ENCODE measurements at regions not wholly inside any gene's neighbourhood (a gene's known extent, or its start where the extent isn't known, plus 50 kb on each side); places are given as distances from the start of the nearest gene placed in this dataset.
A peak's percentile ranks its signal among the peaks of the same experiment; 100 is the strongest.

GRCh38 chr2:111679202-111679601 is 204.8 kb downstream of the ANAPC1 start:
- no peak for DNase-seq

GRCh38 chr2:111684611-111685010 is 199.4 kb downstream of the ANAPC1 start:
- DNase-seq, result no peak

DNA sequence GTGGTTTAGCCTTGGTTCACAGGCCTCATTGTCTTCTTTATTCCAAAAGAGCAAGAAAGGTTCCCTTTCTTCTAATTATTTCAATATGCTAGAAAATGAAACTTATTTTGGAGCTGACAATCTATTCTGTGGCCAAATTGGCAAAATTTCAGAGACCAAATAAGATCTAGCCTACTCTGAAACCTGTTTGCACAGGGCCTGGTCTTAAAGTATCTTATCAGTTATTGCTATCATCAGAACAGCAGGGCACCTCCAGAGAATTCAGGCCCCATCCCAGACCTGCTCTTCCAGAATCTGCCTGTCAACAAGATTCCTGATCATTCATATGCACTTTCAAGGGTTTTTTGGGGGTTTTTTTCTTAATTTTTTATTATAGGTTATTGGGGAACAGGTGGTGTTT is 198.7 kb downstream of the ANAPC1 start:
- DNase-seq, result no peak

DNA sequence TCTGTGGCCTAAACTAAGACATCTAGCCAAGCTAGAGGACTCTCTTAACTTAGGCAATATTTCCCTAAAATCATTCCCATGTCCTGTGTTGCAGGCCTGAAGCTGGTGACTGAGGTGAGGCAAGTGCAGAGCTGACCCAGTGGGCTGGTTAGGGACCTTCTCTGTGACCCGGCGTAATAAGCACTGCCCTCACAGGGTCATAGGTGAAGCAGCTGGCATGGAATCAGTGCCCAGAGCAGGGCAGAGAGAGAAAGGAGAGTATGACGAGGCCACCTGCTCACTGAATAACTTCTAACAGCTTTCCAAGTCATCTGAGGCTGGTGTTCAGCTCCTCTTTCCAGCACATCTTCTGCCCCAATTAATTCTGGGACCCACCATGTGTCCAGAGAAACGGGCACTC is 197.0 kb downstream of the ANAPC1 start:
- no peak for DNase-seq

DNA sequence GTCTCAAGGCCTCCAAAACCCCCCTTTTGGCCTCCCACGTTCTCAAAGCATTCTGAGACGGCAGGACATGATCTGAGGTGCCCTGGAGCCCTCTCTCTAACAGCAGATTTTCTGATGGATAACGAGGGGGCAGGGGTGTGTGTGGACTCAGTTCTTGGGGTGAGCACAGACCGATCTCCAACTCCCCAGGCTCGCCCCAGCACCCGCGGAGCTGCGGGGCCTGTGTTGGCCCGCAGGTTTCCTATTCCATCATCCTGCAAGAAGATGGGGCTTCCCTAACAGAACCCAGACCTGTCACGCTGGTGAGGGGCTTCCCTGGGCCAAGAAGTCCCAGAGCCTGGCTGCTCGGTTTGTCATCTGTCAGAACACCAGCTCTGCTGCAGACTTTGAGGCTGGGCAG is 196.1 kb downstream of the ANAPC1 start:
- DNase-seq, result no peak

GRCh38 chr2:111688482-111688881 is 195.5 kb downstream of the ANAPC1 start:
- DNase-seq, result no peak

DNA sequence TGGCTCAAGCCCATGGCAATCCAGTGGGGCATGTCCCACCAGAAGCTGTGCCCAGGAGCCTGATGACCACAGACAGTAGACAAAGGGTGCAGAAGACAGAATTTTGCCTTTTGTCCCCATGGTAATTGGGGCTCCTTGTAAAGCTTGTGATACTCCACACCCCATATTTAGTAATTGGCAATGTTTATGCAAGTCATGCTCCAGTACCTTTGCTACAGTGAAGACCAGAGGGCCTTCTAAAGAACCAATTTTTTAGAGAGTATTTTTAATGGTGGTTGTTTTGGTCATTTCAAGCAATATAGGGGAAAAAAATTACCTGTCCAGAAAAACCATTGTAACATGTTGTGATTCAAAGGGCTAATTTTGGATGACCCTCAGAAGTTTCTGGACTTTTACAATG is 194.8 kb downstream of the ANAPC1 start:
- no peak for DNase-seq

DNA sequence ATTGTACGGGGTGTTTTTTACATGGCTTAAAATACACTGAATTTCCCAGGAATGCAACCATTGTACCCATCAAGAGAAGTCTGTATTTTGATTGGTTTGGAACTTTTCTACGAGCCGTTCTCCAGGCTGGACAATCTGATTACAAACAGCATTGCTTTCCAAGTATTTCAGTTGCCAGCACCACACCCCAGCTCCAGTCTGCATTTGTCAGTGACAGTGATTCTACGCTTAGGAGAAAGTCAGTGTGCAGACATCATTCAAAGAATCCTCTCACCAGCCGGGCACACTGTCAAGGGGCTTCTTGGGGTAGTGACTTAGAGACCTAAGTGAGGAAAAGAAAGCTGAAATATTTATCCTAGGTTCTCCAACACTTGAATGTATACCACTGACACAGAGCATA is 194.1 kb downstream of the ANAPC1 start:
- no peak for DNase-seq

GRCh38 chr2:111691164-111691875 is 192.7 kb downstream of the ANAPC1 start:
- no peak for DNase-seq

GRCh38 chr2:111692311-111692710 is 191.7 kb downstream of the ANAPC1 start:
- no peak for DNase-seq

- DNase-seq, result no peak
Measured at GRCh38 chr2:111694700-111695101, 189.3 kb downstream of the ANAPC1 start.

DNA sequence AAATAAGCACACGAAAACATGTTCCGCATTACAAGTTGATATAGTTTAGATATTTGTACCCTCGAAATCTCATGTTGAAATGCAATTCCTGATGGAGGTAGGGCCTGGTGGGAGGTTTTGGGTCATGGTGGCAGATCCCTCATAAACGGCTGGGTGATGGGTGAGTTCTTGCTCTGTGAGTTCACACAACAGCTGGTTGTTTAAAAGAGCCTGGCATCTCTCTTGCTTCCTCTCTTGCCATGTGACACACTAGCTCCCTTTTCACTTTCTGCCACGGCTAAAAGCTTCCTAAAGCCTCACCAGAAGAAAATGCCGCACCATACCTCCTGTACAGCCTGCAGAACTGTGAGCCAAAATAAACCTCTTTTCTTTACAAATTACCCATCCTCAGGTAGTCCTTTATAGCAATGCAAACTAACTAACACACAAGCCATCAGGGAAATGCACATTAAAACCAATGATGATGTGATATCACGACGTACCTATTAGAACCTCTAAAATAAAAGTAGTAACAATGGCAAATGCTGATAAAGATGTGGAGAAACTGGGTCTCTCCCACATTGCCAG is 188.5 kb downstream of the ANAPC1 start:
- DNase-seq, result no peak

DNA sequence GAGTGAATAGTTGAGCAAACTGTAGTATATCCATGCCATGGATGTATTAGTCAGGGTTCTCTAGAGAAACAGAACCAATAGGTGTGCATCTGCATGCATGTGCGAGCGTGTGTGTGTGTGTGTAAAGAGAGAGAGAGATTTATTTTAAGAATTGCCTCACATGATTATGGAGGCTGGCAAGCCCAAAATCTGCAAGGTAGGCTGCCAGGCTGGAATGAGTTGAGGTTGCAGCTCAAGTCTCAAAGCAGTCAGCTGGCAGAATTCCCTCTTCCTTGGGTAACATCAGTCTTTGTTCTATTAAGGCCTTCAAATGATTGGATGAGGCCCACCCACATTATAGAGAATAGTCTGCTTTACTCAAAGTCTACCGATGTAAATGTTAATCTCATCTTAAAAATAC is 187.8 kb downstream of the ANAPC1 start:
- no peak for DNase-seq

- DNase-seq, result no peak
Measured at GRCh38 chr2:111697560-111697959, 186.4 kb downstream of the ANAPC1 start.

GRCh38 chr2:111698089-111698488 is 185.9 kb downstream of the ANAPC1 start:
- DNase-seq, result no peak

DNA sequence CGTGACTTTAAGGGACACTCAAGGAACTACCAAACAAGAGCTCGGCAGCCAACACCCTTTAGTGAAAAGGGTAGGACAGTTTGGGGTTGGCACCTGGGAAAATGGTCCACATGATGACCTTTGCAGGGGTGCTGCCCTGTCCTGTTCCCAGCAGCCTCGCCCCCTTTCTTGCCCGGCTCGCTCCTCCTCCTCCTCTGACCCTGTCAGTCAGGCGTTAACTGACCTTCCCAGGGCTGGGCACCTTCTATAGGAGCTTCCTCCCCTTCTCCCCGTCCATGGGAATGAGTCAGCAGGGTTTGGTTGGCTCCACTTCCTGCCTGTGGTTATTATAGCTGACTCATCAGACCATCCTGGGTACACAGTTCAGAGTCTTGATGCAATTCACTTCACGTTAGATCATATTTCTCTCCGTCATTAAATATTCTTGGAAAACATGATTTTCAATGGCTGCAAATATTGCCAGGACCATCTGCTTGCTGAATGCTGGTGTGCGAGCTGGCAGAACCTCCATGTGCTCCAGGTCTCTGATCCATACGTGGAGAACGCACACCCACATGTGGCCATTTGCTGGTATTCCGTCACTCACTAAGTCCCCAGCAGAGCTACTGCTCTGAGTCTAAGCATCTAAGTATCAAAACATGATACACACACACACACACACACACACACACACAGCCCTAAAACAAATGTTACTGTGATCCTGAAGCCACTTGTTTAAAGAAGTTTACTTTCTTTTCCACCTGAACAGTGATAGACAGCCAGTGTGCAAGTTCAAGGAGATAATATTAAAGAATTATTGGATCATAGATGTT is 185.0 kb downstream of the ANAPC1 start:
- peak; percentile 24 for DNase-seq

- no peak for DNase-seq
Measured at GRCh38 chr2:111701266-111701665, 182.7 kb downstream of the ANAPC1 start.

- DNase-seq, result no peak
Measured at GRCh38 chr2:111701798-111702118, 182.2 kb downstream of the ANAPC1 start.

GRCh38 chr2:111702119-111702803 is 181.7 kb downstream of the ANAPC1 start:
- peak; percentile 63 for DNase-seq

GRCh38 chr2:111702804-111703196 is 181.2 kb downstream of the ANAPC1 start:
- DNase-seq, result no peak

DNA sequence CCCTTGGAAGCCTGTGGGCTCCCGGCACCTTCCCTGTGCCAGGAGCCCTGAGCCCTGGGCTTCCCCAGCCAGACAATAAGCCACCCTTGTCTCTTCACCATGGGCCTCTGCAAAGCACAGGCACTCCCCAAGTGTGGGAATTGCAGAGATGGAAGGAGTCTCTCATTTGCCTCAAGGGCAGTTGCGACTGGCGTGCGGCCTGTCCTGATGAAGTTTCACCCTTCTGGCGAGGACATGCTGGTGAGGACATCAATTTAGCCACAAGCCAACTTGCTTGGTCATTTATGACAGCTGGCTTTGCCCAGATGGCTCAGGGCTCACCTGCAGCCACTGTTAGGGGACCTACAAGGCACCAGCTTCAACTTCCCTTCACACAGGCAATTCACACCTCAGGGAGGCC is 180.2 kb downstream of the ANAPC1 start:
- DNase-seq, result no peak

DNA sequence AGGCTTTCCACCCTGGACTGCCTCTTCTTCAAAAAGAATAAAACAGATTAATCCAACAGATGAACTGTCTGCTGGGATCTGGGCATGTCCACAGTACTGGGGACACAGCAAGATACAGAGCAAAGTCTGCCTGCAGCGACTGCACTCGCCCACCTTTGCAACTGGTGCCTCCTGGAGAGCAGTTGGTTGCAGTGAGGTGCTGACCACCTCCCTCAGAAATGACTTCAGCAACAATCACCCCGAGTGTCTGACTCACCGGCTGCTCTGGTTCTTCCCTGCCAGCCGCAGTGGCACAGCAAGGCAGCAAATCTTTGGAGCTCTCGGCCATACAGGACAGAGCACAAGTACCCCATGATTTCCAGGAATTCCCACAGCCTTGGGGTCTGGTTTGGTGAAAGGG is 179.7 kb downstream of the ANAPC1 start:
- DNase-seq, result no peak

- no peak for DNase-seq
Measured at GRCh38 chr2:111705239-111705638, 178.8 kb downstream of the ANAPC1 start.
